GM12865 (cell line): ENCODE measurements at regions not wholly inside any gene's neighbourhood (a gene's known extent, or its start where the extent isn't known, plus 50 kb on each side); places are given as distances from the start of the nearest gene placed in this dataset.

Experiments used
- DNase-seq: peaks from one replicate; pipeline ENCODE4 v3.0.0; 2010; ENCODE audit warnings: low read depth
- H3K4me3 ChIP-seq: 2 replicates; pipeline ENCODE4 v1.5.1; 2011; ENCODE audit warnings: mild to moderate bottlenecking, low read depth, low read length, control low read depth
- TF ChIP-seq, protein P1 (sequence below): IDR thresholded peaks from 2 replicates; pipeline ENCODE4 v1.5.1; 2011; ENCODE audit warnings: low read length, control low read depth, low read depth, inconsistent platforms; ENCODE audit not compliant: insufficient read depth; ENCODE audit errors: missing control alignments

- TF ChIP-seq, protein P1, sequence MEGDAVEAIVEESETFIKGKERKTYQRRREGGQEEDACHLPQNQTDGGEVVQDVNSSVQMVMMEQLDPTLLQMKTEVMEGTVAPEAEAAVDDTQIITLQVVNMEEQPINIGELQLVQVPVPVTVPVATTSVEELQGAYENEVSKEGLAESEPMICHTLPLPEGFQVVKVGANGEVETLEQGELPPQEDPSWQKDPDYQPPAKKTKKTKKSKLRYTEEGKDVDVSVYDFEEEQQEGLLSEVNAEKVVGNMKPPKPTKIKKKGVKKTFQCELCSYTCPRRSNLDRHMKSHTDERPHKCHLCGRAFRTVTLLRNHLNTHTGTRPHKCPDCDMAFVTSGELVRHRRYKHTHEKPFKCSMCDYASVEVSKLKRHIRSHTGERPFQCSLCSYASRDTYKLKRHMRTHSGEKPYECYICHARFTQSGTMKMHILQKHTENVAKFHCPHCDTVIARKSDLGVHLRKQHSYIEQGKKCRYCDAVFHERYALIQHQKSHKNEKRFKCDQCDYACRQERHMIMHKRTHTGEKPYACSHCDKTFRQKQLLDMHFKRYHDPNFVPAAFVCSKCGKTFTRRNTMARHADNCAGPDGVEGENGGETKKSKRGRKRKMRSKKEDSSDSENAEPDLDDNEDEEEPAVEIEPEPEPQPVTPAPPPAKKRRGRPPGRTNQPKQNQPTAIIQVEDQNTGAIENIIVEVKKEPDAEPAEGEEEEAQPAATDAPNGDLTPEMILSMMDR = no peak
- no peak overlapping the region for H3K4me3 ChIP-seq
- DNase-seq = no peak
These were observed 78.4 kb upstream of the ACO1 start for GRCh38 chr9:32306006-32306405.

DNA sequence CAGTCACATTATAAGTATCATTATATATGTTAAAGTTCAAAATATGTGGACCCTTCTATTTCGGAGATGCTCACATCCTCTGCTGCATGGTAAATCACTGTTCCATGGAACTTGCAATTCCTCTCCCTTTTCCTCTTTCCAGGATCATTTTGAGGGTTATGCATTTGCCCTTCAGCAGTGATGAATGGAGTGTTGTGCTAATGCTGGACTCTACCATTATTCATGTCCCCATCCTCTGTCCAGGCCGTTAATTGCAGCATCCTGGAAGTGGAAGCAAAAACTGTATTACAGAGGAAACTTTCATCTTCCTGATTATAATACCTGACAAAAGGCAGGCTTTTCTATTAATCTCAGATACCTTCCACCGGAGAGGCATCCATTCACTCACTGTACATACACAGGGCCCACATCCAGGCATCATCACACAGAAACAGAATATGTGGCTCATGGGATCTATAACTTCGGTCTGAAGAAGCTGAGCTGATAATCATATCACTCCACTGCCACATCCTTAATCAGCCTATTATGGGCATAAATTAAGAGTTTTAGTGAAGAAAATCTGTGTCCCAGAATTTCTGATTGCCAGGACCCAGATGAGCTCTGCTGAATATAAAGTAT lies 65.0 kb upstream of the ACO1 start:
- DNase-seq = no peak
- H3K4me3 ChIP-seq = no peak overlapping the region
- TF ChIP-seq, protein P1 = no peak

DNA sequence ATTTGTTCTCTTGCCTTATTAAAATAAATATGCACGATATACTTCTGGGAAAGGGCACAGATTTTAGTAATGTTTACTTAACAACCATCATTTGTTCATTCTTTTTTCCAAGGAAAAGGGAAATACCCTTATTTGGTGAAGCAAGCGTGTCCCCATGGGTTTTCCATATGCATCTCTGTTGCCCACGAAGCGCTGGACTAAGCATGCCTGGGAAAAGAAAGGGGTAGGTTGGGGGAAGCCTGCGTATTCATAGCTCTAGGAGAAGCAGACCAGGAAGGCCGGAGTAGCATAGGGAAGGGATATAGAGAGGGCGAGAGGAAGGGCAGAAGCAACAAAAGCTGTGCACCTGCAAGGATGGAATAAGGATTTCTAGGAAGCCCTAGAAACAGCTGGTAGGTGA lies 61.8 kb upstream of the ACO1 start:
- DNase-seq = no peak
- TF ChIP-seq, protein P1 = no peak

DNA sequence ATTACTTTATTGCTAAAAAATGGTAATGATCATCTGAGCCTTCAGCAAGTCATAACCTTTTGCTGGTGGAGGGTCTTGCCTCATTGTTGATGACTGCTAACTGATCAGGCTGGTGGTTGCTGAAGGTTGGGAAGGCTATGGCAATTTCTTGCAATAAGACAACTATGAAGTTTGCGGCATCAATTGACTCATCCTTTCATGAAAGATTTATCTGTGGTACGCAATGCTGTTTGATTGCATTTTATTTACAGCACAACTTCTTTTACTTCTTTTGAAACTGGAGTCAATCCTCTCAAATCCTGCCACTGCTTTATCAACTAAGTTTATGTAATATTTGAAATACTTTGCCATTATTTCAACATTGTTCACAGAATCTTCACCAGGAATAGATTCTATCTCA lies 58.3 kb upstream of the ACO1 start:
- DNase-seq = no peak
- TF ChIP-seq, protein P1 = no peak
- H3K4me3 ChIP-seq = no peak overlapping the region

More for the DNA sequence above, 61.8 kb upstream of the ACO1 start:
- no peak overlapping the region for H3K4me3 ChIP-seq

DNA sequence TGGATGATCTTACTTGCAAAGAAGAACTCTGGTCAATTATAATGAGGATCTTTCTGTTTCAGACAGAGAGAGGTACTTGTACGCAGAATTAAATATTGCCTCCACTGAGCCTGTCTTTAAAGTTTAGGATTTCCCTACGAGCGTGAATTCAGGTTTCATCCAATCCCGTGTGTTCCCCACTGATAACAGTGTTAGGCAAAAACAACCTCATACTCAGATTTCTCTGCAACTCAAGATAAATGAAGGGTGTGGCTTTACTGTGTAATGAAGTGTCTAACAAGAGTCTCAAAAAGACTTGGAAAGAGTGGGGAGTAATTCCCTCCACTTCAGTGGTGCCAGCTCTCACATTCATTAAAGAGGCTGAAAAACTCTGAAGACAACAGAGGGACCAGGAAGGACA lies 53.2 kb upstream of the ACO1 start:
- no peak overlapping the region for H3K4me3 ChIP-seq
- no peak for DNase-seq
- TF ChIP-seq, protein P1 = no peak

- TF ChIP-seq, protein P1 = no peak
- no peak overlapping the region for H3K4me3 ChIP-seq
- no peak for DNase-seq
These were observed 50.3 kb upstream of the ACO1 start for GRCh38 chr9:32334112-32334511.
